Sigmoid colon (tissue), 4 donors: ENCODE measurements at regions not wholly inside any gene's neighbourhood (a gene's known extent, or its start where the extent isn't known, plus 50 kb on each side); places are given as distances from the start of the nearest gene placed in this dataset.

ENCODE experiments used
- CTCF ChIP-seq, 4 experiments: fragments of 450-650 bp in 3 of 4; fragments of 200-600 bp in 1 of 4; IDR thresholded peaks; one replicate each; pipeline ENCODE4 v1.5.1; 2016 to 2019; ENCODE audit warnings: antibody characterized with exemption in 4 of 4, mild to moderate bottlenecking in 3 of 4, moderate library complexity in 2 of 4
- EP300 ChIP-seq, 4 donors: sonication (generic); formaldehyde crosslinking; IDR thresholded peaks; one replicate each; pipeline ENCODE4 v1.6.1; 2017; ENCODE audit warnings: antibody characterized with exemption in 4 of 4
- POLR2AphosphoS5 ChIP-seq, 4 donors: sonication (generic); formaldehyde crosslinking; IDR thresholded peaks; one replicate each; pipeline ENCODE4 v1.6.1; 2017; ENCODE audit warnings: antibody characterized with exemption in 4 of 4

GRCh38 chr1:56382929-56383328 lies 196.4 kb downstream of the PLPP3 start:
- TF ChIP-seq EP300 (IDR thresholded peaks at IDR 0.05): no peak
- TF ChIP-seq POLR2AphosphoS5 (IDR thresholded peaks at IDR 0.05): no peak
- TF ChIP-seq CTCF (IDR thresholded peaks at IDR 0.05): no peak
